ENCODE measurements at regions not wholly inside any gene's neighbourhood (a gene's known extent, or its start where the extent isn't known, plus 50 kb on each side); places are given as distances from the start of the nearest gene placed in this dataset.

GRCh38 chr11:134634897-134635831 lies 223.1 kb upstream of the B3GAT1 start:
- TF ChIP-seq CTCF (IDR thresholded peaks at IDR 0.05) (no peak), POLR2AphosphoS5 (IDR thresholded peaks at IDR 0.05; ENCODE audit: insufficient read depth in 1 of 2, low read depth in 1 of 2) (no peak), POLR2A (IDR thresholded peaks at IDR 0.05) (no peak)
